ENCODE measurements at regions not wholly inside any gene's neighbourhood (a gene's known extent, or its start where the extent isn't known, plus 50 kb on each side); places are given as distances from the start of the nearest gene placed in this dataset.

DNA sequence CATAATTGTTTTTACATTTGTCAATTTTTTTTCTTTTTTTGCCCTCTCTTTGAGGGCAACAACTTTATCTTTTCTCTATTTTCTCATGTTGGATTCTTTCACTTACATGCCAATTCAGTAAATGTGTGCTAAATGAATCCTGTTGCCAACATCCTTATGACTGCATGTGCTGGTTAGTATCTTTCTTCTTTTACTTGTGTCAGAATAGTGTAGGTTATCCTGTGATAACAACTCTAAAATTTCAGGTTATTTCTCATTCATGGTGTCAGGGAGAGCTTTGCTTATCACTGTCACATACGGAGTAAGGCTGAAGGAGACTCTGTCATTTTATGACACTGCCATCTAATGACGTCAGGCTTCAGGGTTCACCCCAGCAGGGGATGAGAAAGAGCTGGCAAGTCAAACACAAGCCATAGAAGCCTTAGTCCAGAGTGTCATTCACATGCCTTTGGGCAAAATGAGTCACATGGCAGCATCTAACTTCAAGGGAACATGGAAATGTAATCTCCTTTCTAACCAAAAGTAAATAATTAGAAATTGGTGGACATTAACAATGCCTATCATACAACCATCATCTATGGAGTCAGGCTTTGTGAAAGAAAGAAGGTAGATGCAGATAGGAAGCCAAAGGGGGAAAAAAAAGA, 242.5 kb upstream of the ATP2B1 start:
- H2BK20ac ChIP-seq (ENCODE audit: low read depth, low read length, poor library complexity, severe bottlenecking) = no peak overlapping the region
- H3T11ph ChIP-seq (ENCODE audit: low read length) = no peak overlapping the region
- H3K27ac ChIP-seq (ENCODE audit: insufficient read length, low read depth, low read length) = no peak overlapping the region
- Mint-ChIP-seq H3K4me1 (peaks cover 21 to 31% of the 10 kb centered on the region in 2 experiments), H3K27me3 (ENCODE audit: low read depth) (no peaks in the 10 kb centered on the region), H3K9me3 (no peaks in the 10 kb centered on the region), H3K36me3 (ENCODE audit: insufficient read depth in 1 of 3, low read depth in 3 of 3) (no peaks in the 10 kb centered on the region), H3K4me3 (no peak overlapping the region), H3K27ac (no peak overlapping the region; a peak in 1 of 7 replicates)
- H3K9me3 ChIP-seq (ENCODE audit: control insufficient read depth, low read depth, low read length) = no peaks in the 10 kb centered on the region
- no peak overlapping the region for H4K8ac ChIP-seq (replicated peaks; ENCODE audit: insufficient read length, low read depth, low read length)
- no peak overlapping the region for H3K14ac ChIP-seq (ENCODE audit: insufficient read depth, low read length)
- H3K23me2 ChIP-seq (ENCODE audit: insufficient read length, low read depth, low read length, poor library complexity, severe bottlenecking) = no peaks in the 10 kb centered on the region
- TF ChIP-seq, protein P1, sequence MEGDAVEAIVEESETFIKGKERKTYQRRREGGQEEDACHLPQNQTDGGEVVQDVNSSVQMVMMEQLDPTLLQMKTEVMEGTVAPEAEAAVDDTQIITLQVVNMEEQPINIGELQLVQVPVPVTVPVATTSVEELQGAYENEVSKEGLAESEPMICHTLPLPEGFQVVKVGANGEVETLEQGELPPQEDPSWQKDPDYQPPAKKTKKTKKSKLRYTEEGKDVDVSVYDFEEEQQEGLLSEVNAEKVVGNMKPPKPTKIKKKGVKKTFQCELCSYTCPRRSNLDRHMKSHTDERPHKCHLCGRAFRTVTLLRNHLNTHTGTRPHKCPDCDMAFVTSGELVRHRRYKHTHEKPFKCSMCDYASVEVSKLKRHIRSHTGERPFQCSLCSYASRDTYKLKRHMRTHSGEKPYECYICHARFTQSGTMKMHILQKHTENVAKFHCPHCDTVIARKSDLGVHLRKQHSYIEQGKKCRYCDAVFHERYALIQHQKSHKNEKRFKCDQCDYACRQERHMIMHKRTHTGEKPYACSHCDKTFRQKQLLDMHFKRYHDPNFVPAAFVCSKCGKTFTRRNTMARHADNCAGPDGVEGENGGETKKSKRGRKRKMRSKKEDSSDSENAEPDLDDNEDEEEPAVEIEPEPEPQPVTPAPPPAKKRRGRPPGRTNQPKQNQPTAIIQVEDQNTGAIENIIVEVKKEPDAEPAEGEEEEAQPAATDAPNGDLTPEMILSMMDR (conservative IDR thresholded peaks at IDR 0.05) = no peak
- no peak overlapping the region for H2BK5ac ChIP-seq (ENCODE audit: insufficient read length, low read length)
- DNase-seq = no peak
- no peaks in the 10 kb centered on the region; the same call in 1 of the 2 replicates for H3K4me1 ChIP-seq (ENCODE audit: insufficient read depth, low read length)
- no peak overlapping the region for H3K18ac ChIP-seq (ENCODE audit: insufficient read length, low read depth, low read length)
- no peak overlapping the region for H4K5ac ChIP-seq (ENCODE audit: insufficient read length, low read depth, low read length)
- no peaks in the 10 kb centered on the region for H3K79me2 ChIP-seq (ENCODE audit: insufficient read depth, low read length)
- no peak overlapping the region for H2BK15ac ChIP-seq (ENCODE audit: low read depth, low read length)
- H3K56ac ChIP-seq (ENCODE audit: insufficient read length, low read depth, low read length) = no peak overlapping the region
- WGBS (ENCODE audit: extremely low coverage, insufficient read length, low lambda C conversion rate) = no CpG with 5 or more reads among the region's 2 CpGs
- no peak overlapping the region for H3K9ac ChIP-seq (ENCODE audit: extremely low read depth, insufficient read length, low read length)
- no peak overlapping the region for H3K23ac ChIP-seq (ENCODE audit: insufficient read length, low read depth, low read length)
- no peak overlapping the region for H2AK5ac ChIP-seq (ENCODE audit: insufficient read length, low read length)
- no peak overlapping the region for H3K4me2 ChIP-seq (ENCODE audit: insufficient read depth, insufficient read length, low read length)
- no peak overlapping the region for H3K4ac ChIP-seq (ENCODE audit: low read depth, low read length)
- H4K91ac ChIP-seq (ENCODE audit: insufficient read length, low read depth, low read length) = no peak overlapping the region
- H2BK12ac ChIP-seq (ENCODE audit: insufficient read length, low read depth, low read length) = no peak overlapping the region
- H2BK120ac ChIP-seq (ENCODE audit: low read depth, low read length, poor library complexity, severe bottlenecking) = no peak overlapping the region
- H3K27me3 ChIP-seq (ENCODE audit: insufficient read depth, low read length) = no peaks in the 10 kb centered on the region
- H4K20me1 ChIP-seq (ENCODE audit: control insufficient read depth, insufficient read depth, insufficient read length) = no peaks in the 10 kb centered on the region
- H2AFZ ChIP-seq (ENCODE audit: low read length) = no peak overlapping the region
- H3K79me1 ChIP-seq (ENCODE audit: insufficient read depth, low read depth, low read length, poor library complexity, severe bottlenecking) = no peaks in the 10 kb centered on the region

Data from H9 (cell line).